ENCODE measurements at regions not wholly inside any gene's neighbourhood (a gene's known extent, or its start where the extent isn't known, plus 50 kb on each side); places are given as distances from the start of the nearest gene placed in this dataset.

DNA sequence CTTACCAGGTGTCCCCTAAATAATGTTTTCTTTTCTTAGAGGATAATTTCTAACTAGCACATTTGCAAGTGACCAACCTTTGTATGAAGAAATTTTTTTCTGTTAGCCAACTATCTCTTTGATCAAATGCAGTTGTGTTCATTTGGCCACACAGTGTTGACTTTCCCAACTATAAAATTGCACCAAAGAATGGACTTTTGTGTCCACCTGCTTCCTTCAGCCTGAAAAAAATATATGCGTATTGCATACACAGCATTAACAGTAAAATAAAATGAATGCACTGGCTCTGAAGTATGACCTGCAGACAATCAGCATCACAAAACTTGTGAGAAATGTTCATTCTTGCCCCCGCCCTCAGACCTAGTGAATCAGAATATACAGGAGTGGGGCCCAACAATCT, 342.0 kb downstream of the SEC23A start:
- H2AK9ac ChIP-seq (replicated peaks; ENCODE audit: low read depth, low read length, poor library complexity): no peak overlapping the region
- TF ChIP-seq ELK1 (IDR thresholded peaks at IDR 0.05; ENCODE audit: borderline replicate concordance, low read depth, low read length) (no peak), MXI1 (IDR thresholded peaks at IDR 0.05; ENCODE audit: borderline replicate concordance, low read depth, low read length) (no peak), MAZ (IDR thresholded peaks at IDR 0.05; ENCODE audit: borderline replicate concordance, low read depth, low read length) (no peak), RAD21 (IDR thresholded peaks at IDR 0.05; ENCODE audit: low read length) (no peak), NFE2L2 (IDR thresholded peaks at IDR 0.05; ENCODE audit: low read depth, low read length) (no peak), CEBPB (IDR thresholded peaks at IDR 0.05; ENCODE audit: low read depth, low read length) (no peak), POLR2A (IDR thresholded peaks at IDR 0.05; ENCODE audit: low read depth, low read length) (no peak), MAFK (IDR thresholded peaks at IDR 0.05; ENCODE audit: low read depth, low read length) (no peak), FOS (IDR thresholded peaks at IDR 0.05; ENCODE audit: low read depth, low read length) (no peak), RFX5 (IDR thresholded peaks at IDR 0.05; ENCODE audit: low read depth, low read length) (no peak), CHD1 (IDR thresholded peaks at IDR 0.05; ENCODE audit: low read depth, low read length) (no peak), BHLHE40 (IDR thresholded peaks at IDR 0.05; ENCODE audit: low read depth, low read length) (no peak), SMC3 (IDR thresholded peaks at IDR 0.05; ENCODE audit: low read depth, low read length) (no peak), RCOR1 (IDR thresholded peaks at IDR 0.05; ENCODE audit: insufficient replicate concordance, low read length) (no peak)
- TF ChIP-seq, protein P1, sequence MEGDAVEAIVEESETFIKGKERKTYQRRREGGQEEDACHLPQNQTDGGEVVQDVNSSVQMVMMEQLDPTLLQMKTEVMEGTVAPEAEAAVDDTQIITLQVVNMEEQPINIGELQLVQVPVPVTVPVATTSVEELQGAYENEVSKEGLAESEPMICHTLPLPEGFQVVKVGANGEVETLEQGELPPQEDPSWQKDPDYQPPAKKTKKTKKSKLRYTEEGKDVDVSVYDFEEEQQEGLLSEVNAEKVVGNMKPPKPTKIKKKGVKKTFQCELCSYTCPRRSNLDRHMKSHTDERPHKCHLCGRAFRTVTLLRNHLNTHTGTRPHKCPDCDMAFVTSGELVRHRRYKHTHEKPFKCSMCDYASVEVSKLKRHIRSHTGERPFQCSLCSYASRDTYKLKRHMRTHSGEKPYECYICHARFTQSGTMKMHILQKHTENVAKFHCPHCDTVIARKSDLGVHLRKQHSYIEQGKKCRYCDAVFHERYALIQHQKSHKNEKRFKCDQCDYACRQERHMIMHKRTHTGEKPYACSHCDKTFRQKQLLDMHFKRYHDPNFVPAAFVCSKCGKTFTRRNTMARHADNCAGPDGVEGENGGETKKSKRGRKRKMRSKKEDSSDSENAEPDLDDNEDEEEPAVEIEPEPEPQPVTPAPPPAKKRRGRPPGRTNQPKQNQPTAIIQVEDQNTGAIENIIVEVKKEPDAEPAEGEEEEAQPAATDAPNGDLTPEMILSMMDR (conservative IDR thresholded peaks at IDR 0.05; ENCODE audit: low read depth, low read length): no peak
- TF ChIP-seq, protein P2, sequence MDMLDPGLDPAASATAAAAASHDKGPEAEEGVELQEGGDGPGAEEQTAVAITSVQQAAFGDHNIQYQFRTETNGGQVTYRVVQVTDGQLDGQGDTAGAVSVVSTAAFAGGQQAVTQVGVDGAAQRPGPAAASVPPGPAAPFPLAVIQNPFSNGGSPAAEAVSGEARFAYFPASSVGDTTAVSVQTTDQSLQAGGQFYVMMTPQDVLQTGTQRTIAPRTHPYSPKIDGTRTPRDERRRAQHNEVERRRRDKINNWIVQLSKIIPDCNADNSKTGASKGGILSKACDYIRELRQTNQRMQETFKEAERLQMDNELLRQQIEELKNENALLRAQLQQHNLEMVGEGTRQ (IDR thresholded peaks at IDR 0.05; ENCODE audit: low read depth, low read length): no peak
- no peaks in the 10 kb centered on the region for H3K9me1 ChIP-seq (ENCODE audit: insufficient read depth, low read length)
- H3K9me3 ChIP-seq (ENCODE audit: control insufficient read depth, insufficient read depth, low read length): no peaks in the 10 kb centered on the region
- DNase-seq (no peak), ATAC-seq (ENCODE audit: low read depth) (no peak)
- H3K56ac ChIP-seq (ENCODE audit: extremely low read depth, insufficient read depth, low read length): no peak overlapping the region
- H4K91ac ChIP-seq (ENCODE audit: insufficient read depth, low read depth, low read length): no peak overlapping the region
- H3K23ac ChIP-seq (ENCODE audit: low read depth, low read length): no peak overlapping the region
- dilution Hi-C loops (cut with HindIII; ENCODE audit: low sequenced_read_pairs, unreplicated experiment) (no loop called here), intact Hi-C loops (cut with micrococcal nuclease) (no loop called here), in situ Hi-C loops (cut with MboI; ENCODE audit: low sequenced_read_pairs) (no loop called here)
- CTCF ChIA-PET: no interaction called here
- POLR2A ChIA-PET (ENCODE audit: unreplicated experiment): no interaction called here
- no peak overlapping the region for H2BK120ac ChIP-seq (ENCODE audit: low read depth, low read length)
- no peaks in the 10 kb centered on the region for H4K20me1 ChIP-seq (ENCODE audit: insufficient read depth, low read length)
- WGBS, 2 experiments (ENCODE audit: extremely low coverage in 2 of 2, insufficient read length in 1 of 2): no CpG with 5 or more reads among the region's 2 CpGs
- no peak overlapping the region for H2BK15ac ChIP-seq (ENCODE audit: low read depth, low read length)
- H3K4me1 ChIP-seq (ENCODE audit: control insufficient read depth, insufficient read depth, low read length): no peaks in the 10 kb centered on the region
- H4K8ac ChIP-seq (ENCODE audit: low read depth in 2 of 2, low read length in 2 of 2): no peak overlapping the region
- BruUV-seq (replicated peaks): no TSS peak
- H3K36me3 ChIP-seq (ENCODE audit: control insufficient read depth, insufficient read depth, low read length): no peaks in the 10 kb centered on the region
- no peak overlapping the region for H3K4me3 ChIP-seq (ENCODE audit: insufficient read depth, low read depth, low read length)
- H2BK5ac ChIP-seq (ENCODE audit: low read depth, low read length, poor library complexity, severe bottlenecking): no peak overlapping the region
- H3K27me3 ChIP-seq (ENCODE audit: control insufficient read depth, insufficient read depth, low read length): no peaks in the 10 kb centered on the region
- H3K18ac ChIP-seq (ENCODE audit: low read depth, low read length): no peak overlapping the region
- H3K9ac ChIP-seq (ENCODE audit: low read depth, low read length): no peak overlapping the region
- H4K5ac ChIP-seq (ENCODE audit: low read depth, low read length): no peak overlapping the region
- H3K14ac ChIP-seq (replicated peaks; ENCODE audit: low read depth, low read length): no peak overlapping the region
- no peak overlapping the region for H3K27ac ChIP-seq (ENCODE audit: insufficient read depth, low read length)
- H3K79me1 ChIP-seq (ENCODE audit: low read depth in 1 of 2, low read length in 2 of 2): no peaks in the 10 kb centered on the region
- H2BK20ac ChIP-seq (ENCODE audit: low read depth, low read length): no peak overlapping the region
- H2AFZ ChIP-seq (replicated peaks; ENCODE audit: low read length, poor library complexity): no peak overlapping the region
- H3K4me2 ChIP-seq (ENCODE audit: low read depth, low read length): no peak overlapping the region
- H2AK5ac ChIP-seq (ENCODE audit: low read depth, low read length): no peak overlapping the region
- no peak overlapping the region for H3K4ac ChIP-seq (ENCODE audit: low read depth, low read length)
